SK-N-SH (cell line): ENCODE measurements at regions not wholly inside any gene's neighbourhood (a gene's known extent, or its start where the extent isn't known, plus 50 kb on each side); places are given as distances from the start of the nearest gene placed in this dataset.

ENCODE experiments used
- CTCF ChIA-PET: fragments of 300-600, 350-600 bp; formaldehyde crosslinking; extraction: SDS; loops from one replicate; lab custom pipeline; 2021; lab: Yijun Ruan, JAX
- POLR2A ChIA-PET: fragments of 350-600 bp; sonication (Branson Sonifier 250); formaldehyde crosslinking; extraction: SDS; loops from one replicate; lab custom pipeline; 2020; ENCODE audit warnings: antibody characterized with exemption, inconsistent platforms; lab: Yijun Ruan, JAX
- DNase-seq: peaks from one replicate; pipeline ENCODE4 v3.0.0; 2012
- H2AFZ ChIP-seq: fragments of 200-600 bp; sonication (generic); 2 replicates; pipeline ENCODE4 v1.8.1; 2016; ENCODE audit warnings: antibody characterized with exemption, mild to moderate bottlenecking, low read depth
- H3F3A ChIP-seq: fragments of 200-600 bp; sonication (generic); replicated peaks from 2 replicates; pipeline ENCODE3; 2016; ENCODE audit warnings: antibody characterized with exemption, mild to moderate bottlenecking; ENCODE audit not compliant: insufficient read depth
- H3K27ac ChIP-seq, 2 experiments: fragments of 200-500 bp in 1 of 2; fragments of 200-600 bp in 1 of 2; sonication (Bioruptor generic) in 1 of 2; sonication (generic), shearing (Covaris generic) in 1 of 2; 2 replicates each; pipeline versions ENCODE4 v1.5.1 to v1.6.1; 2014 to 2016; ENCODE audit warnings: low read depth in 2 of 2, inconsistent platforms in 1 of 2, low read length in 1 of 2, mild to moderate bottlenecking in 1 of 2, mixed read lengths in 1 of 2
- H3K27me3 ChIP-seq: fragments of 200-600 bp; sonication (generic), shearing (Covaris generic); 2 replicates; pipeline ENCODE4 v1.6.1; 2016; ENCODE audit warnings: mixed run types; ENCODE audit not compliant: insufficient read depth
- H3K36me3 ChIP-seq, 2 experiments: fragments of 200-500 bp in 1 of 2; fragments of 200-600 bp in 1 of 2; sonication (Bioruptor generic) in 1 of 2; sonication (generic) in 1 of 2; replicated peaks in 1 of 2; 2 replicates each; pipeline versions ENCODE3 to v1.5.1; 2014 to 2016; ENCODE audit warnings: low read length in 1 of 2, mild to moderate bottlenecking in 1 of 2; ENCODE audit not compliant: insufficient read depth in 2 of 2, control insufficient read depth in 1 of 2
- H3K4me1 ChIP-seq, 2 experiments: fragments of 200-500 bp in 1 of 2; fragments of 200-600 bp in 1 of 2; sonication (Bioruptor generic) in 1 of 2; sonication (generic), shearing (Covaris generic) in 1 of 2; 2 replicates each; pipeline versions ENCODE4 v1.5.1 to v1.6.1; 2014 to 2016; ENCODE audit warnings: low read depth in 1 of 2, low read length in 1 of 2, mixed run types in 1 of 2; ENCODE audit not compliant: insufficient read depth in 2 of 2, control insufficient read depth in 1 of 2
- H3K4me2 ChIP-seq: fragments of 200-600 bp; sonication (generic), shearing (Covaris generic); 2 replicates; pipeline ENCODE4 v1.6.1; 2017; ENCODE audit warnings: mixed run types
- H3K4me3 ChIP-seq, 2 experiments: fragments of 200-500 bp in 1 of 2; fragments of 200-600 bp in 1 of 2; sonication (Bioruptor generic) in 1 of 2; sonication (generic), shearing (Covaris generic) in 1 of 2; 2 replicates each; pipeline versions ENCODE4 v1.5.1 to v1.8.1; 2014 to 2016; ENCODE audit warnings: low read depth in 2 of 2, inconsistent platforms in 1 of 2, low read length in 1 of 2, mild to moderate bottlenecking in 1 of 2, mixed read lengths in 1 of 2, moderate library complexity in 1 of 2
- H3K79me2 ChIP-seq: fragments of 200-600 bp; sonication (generic); 2 replicates; pipeline ENCODE4 v1.8.1; 2017; ENCODE audit warnings: mild to moderate bottlenecking; ENCODE audit not compliant: insufficient read depth
- H3K9ac ChIP-seq: fragments of 200-600 bp; sonication (generic); 2 replicates; pipeline ENCODE4 v1.6.1; 2017; ENCODE audit warnings: mixed run types
- H3K9me2 ChIP-seq: fragments of 200-600 bp; sonication (generic); 2 replicates; pipeline ENCODE4 v1.6.1; 2017; ENCODE audit warnings: mixed run types
- H3K9me3 ChIP-seq: fragments of 200-600 bp; sonication (generic); 2 replicates; pipeline ENCODE4 v1.6.1; 2017; ENCODE audit warnings: mixed run types, mild to moderate bottlenecking, moderate library complexity
- H4K20me1 ChIP-seq: fragments of 200-600 bp; sonication (generic); 2 replicates; pipeline ENCODE4 v1.6.1; 2017; ENCODE audit warnings: mild to moderate bottlenecking, mixed run types; ENCODE audit not compliant: insufficient read depth
- CHD2 ChIP-seq: fragments of 150-350 bp; IDR thresholded peaks from 2 replicates; pipeline ENCODE4 v1.6.1; 2018; ENCODE audit warnings: low read length; ENCODE audit not compliant: partially characterized antibody
- ELF1 ChIP-seq: IDR thresholded peaks from 2 replicates; pipeline ENCODE4 v1.4.0; 2012
- FOSL2 ChIP-seq: IDR thresholded peaks from 2 replicates; pipeline ENCODE4 v1.4.0; 2012; ENCODE audit warnings: low read depth, mild to moderate bottlenecking, moderate library complexity, borderline replicate concordance
- FOXJ3 ChIP-seq: sonication (generic); formaldehyde crosslinking; IDR thresholded peaks from 2 replicates; pipeline ENCODE4 v1.5.1; 2020; ENCODE audit warnings: mild to moderate bottlenecking, missing genetic modification reagents
- GATA2 ChIP-seq: sonication (generic); formaldehyde crosslinking; IDR thresholded peaks from 2 replicates; pipeline ENCODE4 v1.5.0; 2020; ENCODE audit warnings: mild to moderate bottlenecking, missing genetic modification reagents
- IRF3 ChIP-seq: fragments of 150-350 bp; IDR thresholded peaks from 2 replicates; pipeline ENCODE4 v1.6.1; 2016; ENCODE audit warnings: mild to moderate bottlenecking, low read depth, low read length
- MAX ChIP-seq: IDR thresholded peaks from 2 replicates; pipeline ENCODE4 v1.4.0; 2012; ENCODE audit warnings: low read depth
- NFIC ChIP-seq: IDR thresholded peaks from 2 replicates; pipeline ENCODE4 v1.4.0; 2012; ENCODE audit warnings: borderline replicate concordance
- PBX3 ChIP-seq: IDR thresholded peaks from 2 replicates; pipeline ENCODE4; 2012
- POLR2AphosphoS5 ChIP-seq: IDR thresholded peaks from 2 replicates; pipeline ENCODE4 v1.6.1; 2012; ENCODE audit warnings: low read depth, low read length
- RAD21 ChIP-seq: IDR thresholded peaks from 2 replicates; pipeline ENCODE4 v1.6.1; 2012; ENCODE audit warnings: mild to moderate bottlenecking, low read length
- RCOR1 ChIP-seq: fragments of 150-350 bp; IDR thresholded peaks from 2 replicates; pipeline ENCODE4 v1.6.1; 2017; ENCODE audit warnings: antibody characterized with exemption, low read length
- RFX5 ChIP-seq: IDR thresholded peaks from 2 replicates; pipeline ENCODE4 v1.6.1; 2012; ENCODE audit warnings: mild to moderate bottlenecking, improper control_type of control experiment, low read length
- SMC3 ChIP-seq: IDR thresholded peaks from 2 replicates; pipeline ENCODE4 v1.6.1; 2012; ENCODE audit warnings: low read depth, low read length, improper control_type of control experiment
- TAF1 ChIP-seq: IDR thresholded peaks from 2 replicates; pipeline ENCODE4 v1.6.1; 2012; ENCODE audit warnings: low read depth, mild to moderate bottlenecking, low read length, moderate library complexity, borderline replicate concordance
- TCF12 ChIP-seq: IDR thresholded peaks from 2 replicates; pipeline ENCODE4 v1.4.0; 2012
- TEAD4 ChIP-seq: IDR thresholded peaks from 2 replicates; pipeline ENCODE4 v1.4.0; 2012; ENCODE audit warnings: mild to moderate bottlenecking, borderline replicate concordance; ENCODE audit not compliant: insufficient read depth
- USF1 ChIP-seq: IDR thresholded peaks from 2 replicates; pipeline ENCODE4 v1.4.0; 2012; ENCODE audit warnings: low read depth, borderline replicate concordance
- USF2 ChIP-seq: fragments of 150-350 bp; IDR thresholded peaks from 2 replicates; pipeline ENCODE4 v1.6.1; 2017; ENCODE audit warnings: antibody characterized with exemption, low read length, low read depth, borderline replicate concordance
- WGBS: methylation state at CpG from one replicate; pipeline ENCODE4 v1.1.6; 2017; ENCODE audit warnings: low lambda C conversion rate; 5-methylcytosine and 5-hydroxymethylcytosine counted together

- no peak overlapping the region for H3K27ac ChIP-seq
- no peaks in the 10 kb centered on the region for H3K79me2 ChIP-seq
- no peak for DNase-seq
- TF ChIP-seq GATA2, result no peak
- H4K20me1 ChIP-seq, result no peaks in the 10 kb centered on the region
- no peaks in the 10 kb centered on the region for H3K9me2 ChIP-seq
- H3F3A ChIP-seq, result no peaks in the 10 kb centered on the region
- no peaks in the 10 kb centered on the region for H3K4me1 ChIP-seq
- H3K36me3 ChIP-seq, result no peaks in the 10 kb centered on the region
- no peak overlapping the region for H2AFZ ChIP-seq
- no peak overlapping the region for H3K4me2 ChIP-seq
- no peak overlapping the region for H3K4me3 ChIP-seq
- POLR2A ChIA-PET, result no interaction called here
- 69% methylated on average over 1 of the region's 1 CpG for WGBS
- CTCF ChIA-PET, result no interaction called here
- H3K27me3 ChIP-seq, result no peaks in the 10 kb centered on the region
- H3K9ac ChIP-seq, result no peak overlapping the region
- no peaks in the 10 kb centered on the region for H3K9me3 ChIP-seq
These were observed 1539.3 kb upstream of the ACO1 start for GRCh38 chr9:30845136-30845535.

GRCh38 chr9:30846651-30847050, 1537.8 kb upstream of the ACO1 start:
- TF ChIP-seq RAD21 (no peak), TCF12 (no peak), FOXJ3 (CRISPR knock-in tag) (no peak), TAF1 (no peak), CHD2 (no peak), IRF3 (no peak), SMC3 (no peak), NFIC (no peak), USF1 (no peak), PBX3 (no peak), POLR2AphosphoS5 (no peak), RCOR1 (no peak), FOSL2 (no peak), GATA2 (no peak), TEAD4 (no peak), ELF1 (no peak), MAX (no peak), USF2 (no peak), RFX5 (no peak)
- 71% methylated on average over 3 of the region's 3 CpGs for WGBS
- Histone ChIP-seq H3K9me2 (no peaks in the 10 kb centered on the region), H3K79me2 (no peaks in the 10 kb centered on the region), H3K27me3 (no peaks in the 10 kb centered on the region), H3K4me2 (no peak overlapping the region), H3F3A (no peaks in the 10 kb centered on the region), H4K20me1 (no peaks in the 10 kb centered on the region), H3K27ac (no peak overlapping the region), H3K9me3 (no peaks in the 10 kb centered on the region), H3K9ac (no peak overlapping the region), H2AFZ (no peak overlapping the region), H3K36me3 (no peaks in the 10 kb centered on the region), H3K4me1 (no peaks in the 10 kb centered on the region), H3K4me3 (no peak overlapping the region)
- POLR2A ChIA-PET, result no interaction called here
- CTCF ChIA-PET, result no interaction called here
- no peak for DNase-seq
